GM19043 (cell line): ENCODE measurements at regions not wholly inside any gene's neighbourhood (a gene's known extent, or its start where the extent isn't known, plus 50 kb on each side); places are given as distances from the start of the nearest gene placed in this dataset.
"Not testable (repeated sequence)": the region's sequence is repeated elsewhere in the genome, so short reads cannot be mapped to it uniquely, and the experiment has no call there.

Experiments
- ATAC-seq: cut with Tn5 transposase; IDR thresholded peaks from one replicate; pipeline ENCODE4 v1.9.1; 2021; ENCODE audit warnings: low read depth; ENCODE audit not compliant: unreplicated experiment

DNA sequence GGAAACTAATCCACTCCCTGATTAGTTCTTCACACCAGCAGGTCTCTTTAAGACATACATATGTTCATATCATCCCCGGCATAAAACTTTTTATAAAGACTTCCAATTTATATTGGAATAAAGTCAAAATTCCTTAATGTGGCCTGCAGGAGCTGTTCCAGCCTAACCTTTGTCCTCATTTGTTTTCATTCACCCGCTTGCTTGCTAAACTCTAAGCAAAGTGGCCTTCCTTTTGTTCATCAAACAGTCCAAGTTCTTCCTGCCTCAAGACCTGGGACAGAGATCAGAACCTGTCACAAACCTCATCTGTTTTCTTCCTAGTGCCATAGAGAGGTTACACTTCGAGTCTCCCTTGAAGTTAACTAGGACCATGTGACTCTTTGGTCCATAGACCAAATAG, 339.4 kb upstream of the ID2 start:
- no peak for ATAC-seq

DNA sequence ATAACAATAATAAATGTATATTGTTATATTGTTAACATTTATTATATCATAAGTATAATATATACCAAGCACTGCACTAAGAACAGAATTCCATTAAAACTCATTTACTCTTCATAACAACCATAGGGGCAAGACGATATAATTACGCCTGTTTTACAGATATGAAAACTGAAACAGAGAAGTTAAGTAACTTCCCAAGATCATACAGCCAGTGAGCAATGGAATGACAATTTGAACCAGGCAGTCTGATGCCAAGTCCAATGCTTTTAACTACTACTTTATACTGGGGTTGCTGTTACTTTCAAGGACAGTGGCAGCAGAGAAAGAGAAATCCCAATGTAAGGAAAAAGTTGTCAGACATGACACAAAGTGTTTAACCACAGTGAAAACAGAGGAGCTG, 338.8 kb upstream of the ID2 start:
- ATAC-seq, result no peak

- no peak for ATAC-seq
These were observed 337.4 kb upstream of the ID2 start for GRCh38 chr2:8344144-8345097.

GRCh38 chr2:8345200-8345599, 336.7 kb upstream of the ID2 start:
- no peak for ATAC-seq

GRCh38 chr2:8346208-8346607, 335.6 kb upstream of the ID2 start:
- ATAC-seq, result no peak

GRCh38 chr2:8346706-8347430, 335.0 kb upstream of the ID2 start:
- ATAC-seq, result no peak

- ATAC-seq, result not testable (repeated sequence)
These were observed 332.9 kb upstream of the ID2 start for GRCh38 chr2:8348911-8349310.

GRCh38 chr2:8352296-8352695, 329.6 kb upstream of the ID2 start:
- no peak for ATAC-seq

GRCh38 chr2:8352989-8353388, 328.9 kb upstream of the ID2 start:
- no peak for ATAC-seq

DNA sequence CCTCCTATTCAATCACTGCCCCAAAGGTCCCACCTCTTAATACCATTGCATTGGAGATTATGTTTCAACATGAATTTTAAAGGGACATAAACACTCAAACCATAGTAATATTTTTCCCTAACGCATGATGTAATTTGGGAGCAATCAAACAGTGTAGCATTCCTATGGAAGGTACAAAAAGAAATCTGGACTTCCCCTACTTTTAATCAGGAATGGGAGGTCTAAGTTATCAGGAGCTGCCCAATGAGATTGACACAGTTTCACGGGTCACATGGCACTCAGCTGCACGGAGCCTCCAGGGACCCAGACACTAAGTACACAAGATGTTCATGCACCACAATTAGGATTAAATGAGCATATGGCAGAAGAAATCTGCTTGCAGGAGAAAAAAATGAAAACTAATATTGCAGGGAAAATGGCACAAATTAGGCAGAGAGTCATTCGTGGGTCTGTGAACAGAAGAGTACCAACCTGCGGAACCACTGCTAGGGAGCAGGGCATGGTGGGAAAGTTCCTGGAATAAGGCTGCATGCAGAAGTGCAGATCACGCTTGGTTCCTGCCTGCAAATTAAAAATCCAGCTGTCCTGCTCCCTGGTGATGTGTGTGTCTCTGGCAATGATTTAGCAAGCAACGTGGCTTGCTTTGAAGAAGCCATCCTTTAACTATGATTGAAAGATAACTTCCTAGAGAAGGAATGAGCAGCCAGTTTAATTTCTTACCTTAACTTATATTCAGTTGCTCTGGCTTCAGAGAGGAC, 326.6 kb upstream of the ID2 start:
- ATAC-seq, result no peak

DNA sequence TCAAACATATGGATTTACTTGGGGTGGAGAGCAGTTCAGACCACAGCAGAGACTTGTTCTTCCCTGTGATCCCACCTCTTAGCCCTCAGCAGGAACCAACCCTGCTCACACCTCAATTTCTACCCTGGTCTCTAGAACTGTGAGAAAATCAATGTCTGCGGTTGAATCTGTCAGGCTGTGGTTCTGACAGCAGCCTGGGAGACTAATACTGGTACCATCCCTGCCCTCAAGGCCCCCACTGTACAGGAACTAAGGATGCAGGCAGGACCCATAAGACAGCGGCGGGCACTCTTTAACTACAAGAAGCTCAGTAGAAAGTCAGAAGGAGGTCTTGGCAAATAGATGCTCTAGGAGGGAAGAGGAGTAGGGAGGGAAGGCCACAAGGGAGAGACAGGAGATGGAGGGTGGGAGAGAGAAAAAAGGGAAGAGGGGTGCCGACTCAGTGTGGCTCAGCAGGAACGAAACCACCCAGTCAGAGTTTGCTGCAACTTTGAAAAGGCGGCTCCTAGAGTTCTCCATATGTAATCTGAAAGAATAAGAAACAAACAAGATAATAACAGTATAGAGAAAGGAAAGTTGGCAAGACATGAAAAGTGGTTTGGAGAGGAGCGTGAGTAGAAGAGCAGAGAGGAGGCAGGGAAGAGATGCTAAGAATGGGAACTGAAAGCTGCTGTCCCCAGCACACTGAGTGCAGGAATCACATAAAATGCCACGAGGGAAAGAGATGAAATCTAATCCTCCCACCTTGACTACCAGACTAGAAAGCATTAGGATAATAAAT, 323.9 kb upstream of the ID2 start:
- ATAC-seq, result no peak

GRCh38 chr2:8361930-8362329, 319.9 kb upstream of the ID2 start:
- ATAC-seq, result no peak

GRCh38 chr2:8363161-8363560, 318.7 kb upstream of the ID2 start:
- ATAC-seq, result no peak

DNA sequence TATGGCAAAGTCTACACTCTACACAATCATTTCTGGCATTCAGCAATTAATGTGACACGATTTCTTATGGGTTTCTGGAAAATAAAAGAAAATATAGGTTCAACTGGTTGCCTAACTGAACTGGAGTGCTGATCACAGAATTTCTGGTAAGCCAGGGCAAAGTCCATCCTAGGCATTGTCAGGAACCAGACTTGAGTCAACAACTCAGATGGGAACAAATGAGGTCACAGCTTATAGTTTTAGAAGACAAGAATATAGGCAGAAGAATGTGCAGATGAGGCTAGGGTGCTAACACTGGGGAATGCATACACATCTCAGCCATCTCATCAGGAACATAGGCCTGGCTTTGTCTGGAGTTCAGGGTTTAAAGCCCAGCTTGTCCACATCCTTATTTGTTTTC, 317.2 kb upstream of the ID2 start:
- no peak for ATAC-seq

DNA sequence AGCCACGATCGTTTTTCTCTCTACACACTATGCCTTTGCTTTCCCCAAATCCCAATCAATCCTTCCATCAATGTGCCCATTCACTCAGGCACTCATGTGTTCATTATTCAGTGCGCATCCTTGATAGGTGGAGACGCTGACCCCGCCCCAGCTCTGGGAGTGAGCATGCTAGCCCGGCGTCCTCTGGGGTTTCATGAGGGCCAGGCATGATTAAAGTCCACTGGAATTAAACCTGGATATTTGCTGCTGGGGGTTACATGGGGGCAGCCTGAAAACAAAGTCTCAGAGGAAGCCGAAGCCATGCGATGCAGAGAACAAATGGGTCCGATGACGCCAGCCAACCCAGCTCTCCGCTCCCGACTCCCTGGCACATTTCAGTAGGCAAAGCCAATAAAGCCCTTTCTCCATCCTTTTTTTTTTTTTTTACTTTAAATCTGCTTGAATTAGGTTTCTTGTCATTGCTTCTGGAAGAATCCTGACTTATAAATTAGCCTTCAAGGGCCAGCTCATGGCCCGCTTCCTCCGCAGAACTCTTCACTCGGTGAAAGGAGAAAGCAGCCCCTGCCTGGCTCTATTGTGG, 316.4 kb upstream of the ID2 start:
- no peak for ATAC-seq

- no peak for ATAC-seq
These were observed 314.0 kb upstream of the ID2 start for GRCh38 chr2:8367833-8368232.

GRCh38 chr2:8368463-8368862, 313.4 kb upstream of the ID2 start:
- peak; percentile 92 for ATAC-seq

- no peak for ATAC-seq
These were observed 312.3 kb upstream of the ID2 start for GRCh38 chr2:8369522-8369921.

DNA sequence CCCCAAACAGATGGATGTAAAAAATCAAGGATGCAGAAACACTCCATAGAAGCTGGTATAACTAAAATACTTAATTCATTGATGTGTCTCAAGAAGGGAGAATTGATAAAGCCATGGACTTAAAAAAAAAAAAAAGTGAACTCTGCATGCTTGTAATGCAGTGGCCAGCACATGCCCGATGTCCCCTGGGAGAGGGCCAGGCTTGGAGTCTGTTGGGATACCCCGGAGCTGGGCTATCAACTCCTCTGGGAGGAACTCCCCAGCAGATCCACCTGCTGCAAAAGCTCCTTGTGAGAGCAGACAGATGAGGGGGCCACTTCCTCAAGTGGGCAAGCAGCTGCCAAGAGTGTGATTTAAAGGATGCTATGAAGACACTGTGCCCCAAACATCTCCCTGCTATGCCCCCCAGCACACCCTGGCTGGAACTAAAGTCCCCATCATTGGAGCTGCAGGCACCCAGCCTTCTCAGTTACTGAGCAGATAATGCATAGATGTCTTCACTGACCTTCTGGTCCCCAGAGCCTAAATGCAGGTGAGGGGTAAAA, 311.5 kb upstream of the ID2 start:
- no peak for ATAC-seq

DNA sequence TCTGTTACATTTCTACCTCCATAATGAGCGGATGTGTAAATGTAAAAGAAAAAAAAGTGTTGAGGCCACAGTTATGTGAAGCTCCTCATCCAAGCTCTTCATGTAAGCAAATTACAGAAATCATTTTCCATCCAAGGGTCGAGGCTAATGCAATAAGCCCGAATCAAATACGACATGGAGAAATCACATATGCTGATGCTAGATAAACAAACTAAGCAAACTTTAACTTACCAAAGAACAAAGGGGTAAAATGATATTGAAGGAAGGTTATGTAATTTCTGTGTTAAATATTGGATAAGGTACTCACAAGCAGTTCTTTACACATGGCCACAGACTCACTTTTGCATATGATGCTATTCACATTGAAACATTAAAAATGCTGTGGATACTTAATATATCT, 310.2 kb upstream of the ID2 start:
- ATAC-seq, result no peak
